GM12878 (cell line): ENCODE measurements at regions not wholly inside any gene's neighbourhood (a gene's known extent, or its start where the extent isn't known, plus 50 kb on each side); places are given as distances from the start of the nearest gene placed in this dataset.

Source experiments
- ATAC-seq: fragments of 200-7000 bp; cut with Tn5 transposase; 3 replicates; pipeline ENCODE4 v1.9.1; 2020; ENCODE audit warnings: mild to moderate bottlenecking, moderate library complexity
- BruUV-seq: library from RNA; stranded (reverse); fragments of 400-500 nt; replicated peaks from 2 replicates; lab custom pipeline; 2021; lab: Mats Ljungman, UMichigan
- CTCF ChIA-PET: fragments of 300-600 bp; sonication (Branson Sonifier 250); formaldehyde crosslinking; extraction: SDS; loops from one replicate; lab custom pipeline; 2021; ENCODE audit warnings: inconsistent platforms; lab: Yijun Ruan, JAX
- POLR2A ChIA-PET: fragments of 350-600 bp; formaldehyde crosslinking; extraction: SDS; loops from one replicate; lab custom pipeline; 2021; ENCODE audit warnings: inconsistent platforms; lab: Charles Lee
- RAD21 ChIA-PET: fragments of 300-600 bp; sonication (Branson Sonifier 250); formaldehyde crosslinking; loops from one replicate; lab custom pipeline; 2023; ENCODE audit warnings: antibody characterized with exemption; ENCODE audit not compliant: unreplicated experiment; lab: Charles Lee
- SMC1A ChIA-PET: fragments of 300-600 bp; sonication (Branson Sonifier 250); formaldehyde crosslinking; loops from one replicate; lab custom pipeline; 2023; ENCODE audit not compliant: unreplicated experiment, uncharacterized antibody; lab: Charles Lee
- DNase-seq: peaks from one replicate; pipeline ENCODE4 v3.0.0-alpha.2; 2011; ENCODE audit warnings: low read depth, low spot score
- FAIRE-seq: peaks from 3 replicates; lab custom pipeline; 2011; peaks lifted over from hg19 to GRCh38; lab: Jason Lieb, UNC
- H2AFZ ChIP-seq: 2 replicates; pipeline ENCODE4 v1.6.0; 2011; ENCODE audit warnings: low read depth, low read length, control low read depth; ENCODE audit not compliant: control insufficient read depth
- H3K27ac ChIP-seq: 2 replicates; pipeline ENCODE4 v1.5.1; 2011; ENCODE audit warnings: control low read depth; ENCODE audit not compliant: control insufficient read depth, insufficient read depth
- H3K27me3 ChIP-seq, 2 experiments: replicated peaks in 1 of 2; 2 replicates each; pipeline versions ENCODE4 v1.6.0 to v1.6.1; 2011; ENCODE audit warnings: low read length in 1 of 2; ENCODE audit not compliant: control insufficient read depth in 2 of 2, insufficient read depth in 2 of 2
- H3K36me3 ChIP-seq, 2 experiments: 2 replicates each; pipeline ENCODE4 v1.5.1; 2011; ENCODE audit warnings: low read length in 1 of 2; ENCODE audit not compliant: control insufficient read depth in 2 of 2, insufficient read depth in 2 of 2
- H3K4me1 ChIP-seq: 2 replicates; pipeline ENCODE4 v1.6.1; 2011; ENCODE audit warnings: mild to moderate bottlenecking, low read length, moderate library complexity, mixed read lengths; ENCODE audit not compliant: control insufficient read depth, insufficient read depth
- H3K4me2 ChIP-seq: 2 replicates; pipeline ENCODE4 v1.6.0; 2011; ENCODE audit warnings: control low read depth; ENCODE audit not compliant: control insufficient read depth, insufficient read depth
- H3K4me3 ChIP-seq: fragments of 200-600 bp; sonication (generic); 2 replicates; pipeline ENCODE4 v1.5.1; 2016
- H3K79me2 ChIP-seq: 2 replicates; pipeline ENCODE4 v1.6.0; 2011; ENCODE audit warnings: low read length; ENCODE audit not compliant: control insufficient read depth, insufficient read depth
- H3K9ac ChIP-seq: 2 replicates; pipeline ENCODE4 v1.8.0; 2011; ENCODE audit warnings: low read length, control low read depth, mixed read lengths; ENCODE audit not compliant: control insufficient read depth, insufficient read depth
- H3K9me3 ChIP-seq: replicated peaks from 3 replicates; pipeline ENCODE4 v1.5.1; 2011; ENCODE audit warnings: mild to moderate bottlenecking, low read length; ENCODE audit not compliant: control insufficient read depth, insufficient read depth
- H4K20me1 ChIP-seq: 2 replicates; pipeline ENCODE4 v1.6.0; 2011; ENCODE audit not compliant: control insufficient read depth, insufficient read depth
- BMI1 ChIP-seq: fragments of 450-650 bp; IDR thresholded peaks from 2 replicates; pipeline ENCODE4 v1.6.1; 2016; ENCODE audit warnings: mild to moderate bottlenecking, moderate library complexity, borderline replicate concordance
- ESRRA ChIP-seq: IDR thresholded peaks from 2 replicates; pipeline ENCODE4 v1.6.1; 2012; ENCODE audit warnings: mild to moderate bottlenecking, low read length, improper control_type of control experiment
- EZH2 ChIP-seq: IDR thresholded peaks from 2 replicates; pipeline ENCODE4 v1.6.1; 2012; ENCODE audit warnings: low read depth, mild to moderate bottlenecking, control low read depth, inconsistent platforms, low read length, borderline replicate concordance; ENCODE audit not compliant: control insufficient read depth
- FOXM1 ChIP-seq: IDR thresholded peaks from 2 replicates; pipeline ENCODE4 v1.6.1; 2012; ENCODE audit warnings: low read depth, mild to moderate bottlenecking, inconsistent platforms, low read length, moderate library complexity
- HDAC6 ChIP-seq: fragments of 200-600 bp; sonication (generic); IDR thresholded peaks from one replicate; pipeline ENCODE4 v1.8.0; 2017; ENCODE audit warnings: antibody characterized with exemption; ENCODE audit not compliant: unreplicated experiment
- KDM1A ChIP-seq: fragments of 200-600 bp; sonication (generic); IDR thresholded peaks from 2 replicates; pipeline ENCODE4 v1.6.1; 2016; ENCODE audit warnings: borderline replicate concordance
- MEF2B ChIP-seq: fragments of 450-650 bp; IDR thresholded peaks from 2 replicates; pipeline ENCODE4 v1.6.1; 2018; ENCODE audit warnings: mild to moderate bottlenecking, moderate library complexity; ENCODE audit not compliant: partially characterized antibody, poor library complexity, severe bottlenecking
- MXI1 ChIP-seq: fragments of 150-350 bp; IDR thresholded peaks from 2 replicates; pipeline ENCODE4 v1.6.1; 2011; ENCODE audit warnings: low read depth, mild to moderate bottlenecking, inconsistent platforms, low read length, improper control_type of control experiment
- NR2C1 ChIP-seq: fragments of 450-650 bp; IDR thresholded peaks from 2 replicates; pipeline ENCODE4 v1.6.1; 2017; ENCODE audit warnings: antibody characterized with exemption, mild to moderate bottlenecking, moderate library complexity
- RBBP5 ChIP-seq: fragments of 200-600 bp; sonication (generic); conservative IDR thresholded peaks from 2 replicates; pipeline ENCODE4 v1.6.1; 2016
- RFX5 ChIP-seq: IDR thresholded peaks from 2 replicates; pipeline ENCODE4 v1.6.1; 2011; ENCODE audit warnings: low read depth, low read length, improper control_type of control experiment
- SREBF1 ChIP-seq: IDR thresholded peaks from 2 replicates; pipeline ENCODE4 v1.6.1; 2012; ENCODE audit warnings: mild to moderate bottlenecking, low read length
- SREBF2 ChIP-seq: IDR thresholded peaks from 2 replicates; pipeline ENCODE4 v1.6.1; 2012; ENCODE audit warnings: mild to moderate bottlenecking, low read length
- TCF3 ChIP-seq: IDR thresholded peaks from 2 replicates; pipeline ENCODE4 v1.6.1; 2012; ENCODE audit warnings: low read depth, mild to moderate bottlenecking, low read length, borderline replicate concordance; ENCODE audit not compliant: insufficient read depth
- ZBTB4 ChIP-seq: fragments of 450-650 bp; formaldehyde crosslinking; IDR thresholded peaks from 2 replicates; pipeline ENCODE4 v1.4.0; 2022; ENCODE audit warnings: mild to moderate bottlenecking, moderate library complexity
- WGBS: methylation state at CpG from one replicate; pipeline ENCODE4 v1.1.6; 2016; ENCODE audit warnings: low lambda C conversion rate; ENCODE audit not compliant: insufficient replicate concordance, insufficient coverage; ENCODE audit errors: missing lambda C conversion rate; 5-methylcytosine and 5-hydroxymethylcytosine counted together
- in situ Hi-C: fragments of 300-500 bp; cut with MboI; formaldehyde crosslinking; loops from 9 replicates; pipeline ENCODE4 v1.14.3; 2018; ENCODE audit warnings: mixed read lengths
- intact Hi-C: fragments of 100-400 bp; cut with micrococcal nuclease; formaldehyde crosslinking; loops from one replicate; pipeline ENCODE4 v1.14.2; 2022; ENCODE audit not compliant: unreplicated experiment
- TF ChIP-seq, protein P1 (sequence below): IDR thresholded peaks from 2 replicates; pipeline ENCODE4 v1.6.1; 2012; ENCODE audit warnings: low read depth, low read length, improper control_type of control experiment
- TF ChIP-seq, protein P2 (sequence below): fragments of 450-650 bp; IDR thresholded peaks from 2 replicates; pipeline ENCODE4 v1.6.1; 2017; ENCODE audit warnings: mild to moderate bottlenecking, moderate library complexity

DNA sequence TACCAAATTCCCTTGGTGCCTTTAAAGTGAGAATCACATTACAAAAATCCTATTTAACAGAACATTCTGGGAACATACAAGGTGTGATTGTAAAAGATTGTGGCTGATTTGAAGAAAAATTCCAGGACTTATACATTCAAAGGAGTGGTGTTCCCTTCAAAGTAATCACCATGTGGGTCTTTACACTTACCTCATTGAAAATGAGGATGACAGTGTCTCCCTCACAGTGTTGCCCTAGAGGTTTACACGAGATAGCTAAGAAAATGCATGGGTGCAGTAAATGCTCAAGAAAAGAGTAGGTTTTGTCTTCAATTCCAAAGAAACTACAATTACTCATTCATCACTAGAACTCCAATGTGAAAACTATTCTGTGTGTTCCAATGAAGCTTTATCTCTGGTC lies 331.5 kb downstream of the SLC4A3 start:
- Histone ChIP-seq H3K4me3 (no peak overlapping the region), H3K27ac (no peak overlapping the region), H3K9ac (no peak overlapping the region), H3K36me3 (no peaks in the 10 kb centered on the region), H3K4me2 (no peak overlapping the region), H4K20me1 (no peaks in the 10 kb centered on the region), H3K9me3 (no peaks in the 10 kb centered on the region), H2AFZ (no peak overlapping the region), H3K79me2 (no peaks in the 10 kb centered on the region), H3K4me1 (no peaks in the 10 kb centered on the region), H3K27me3 (no peaks in the 10 kb centered on the region)
- ATAC-seq (no peak), FAIRE-seq (no peak), DNase-seq (no peak)
- CTCF ChIA-PET, result no interaction called here
- intact Hi-C loops, result no loop called here
- no TSS peak for BruUV-seq
- POLR2A ChIA-PET, result no interaction called here
- RAD21 ChIA-PET, result no interaction called here
- WGBS, result 4% methylated on average over 1 of the region's 1 CpG
- SMC1A ChIA-PET, result no interaction called here
- in situ Hi-C loops, result no loop called here
- TF ChIP-seq NR2C1, result no peak
- no peak for TF ChIP-seq MXI1
- TF ChIP-seq RBBP5, result no peak
- no peak for TF ChIP-seq SREBF1
- no peak for TF ChIP-seq RFX5
- no peak for TF ChIP-seq ESRRA
- no peak for TF ChIP-seq TCF3
- TF ChIP-seq, protein P1, sequence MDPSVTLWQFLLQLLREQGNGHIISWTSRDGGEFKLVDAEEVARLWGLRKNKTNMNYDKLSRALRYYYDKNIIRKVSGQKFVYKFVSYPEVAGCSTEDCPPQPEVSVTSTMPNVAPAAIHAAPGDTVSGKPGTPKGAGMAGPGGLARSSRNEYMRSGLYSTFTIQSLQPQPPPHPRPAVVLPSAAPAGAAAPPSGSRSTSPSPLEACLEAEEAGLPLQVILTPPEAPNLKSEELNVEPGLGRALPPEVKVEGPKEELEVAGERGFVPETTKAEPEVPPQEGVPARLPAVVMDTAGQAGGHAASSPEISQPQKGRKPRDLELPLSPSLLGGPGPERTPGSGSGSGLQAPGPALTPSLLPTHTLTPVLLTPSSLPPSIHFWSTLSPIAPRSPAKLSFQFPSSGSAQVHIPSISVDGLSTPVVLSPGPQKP, result no peak
- TF ChIP-seq, protein P2, sequence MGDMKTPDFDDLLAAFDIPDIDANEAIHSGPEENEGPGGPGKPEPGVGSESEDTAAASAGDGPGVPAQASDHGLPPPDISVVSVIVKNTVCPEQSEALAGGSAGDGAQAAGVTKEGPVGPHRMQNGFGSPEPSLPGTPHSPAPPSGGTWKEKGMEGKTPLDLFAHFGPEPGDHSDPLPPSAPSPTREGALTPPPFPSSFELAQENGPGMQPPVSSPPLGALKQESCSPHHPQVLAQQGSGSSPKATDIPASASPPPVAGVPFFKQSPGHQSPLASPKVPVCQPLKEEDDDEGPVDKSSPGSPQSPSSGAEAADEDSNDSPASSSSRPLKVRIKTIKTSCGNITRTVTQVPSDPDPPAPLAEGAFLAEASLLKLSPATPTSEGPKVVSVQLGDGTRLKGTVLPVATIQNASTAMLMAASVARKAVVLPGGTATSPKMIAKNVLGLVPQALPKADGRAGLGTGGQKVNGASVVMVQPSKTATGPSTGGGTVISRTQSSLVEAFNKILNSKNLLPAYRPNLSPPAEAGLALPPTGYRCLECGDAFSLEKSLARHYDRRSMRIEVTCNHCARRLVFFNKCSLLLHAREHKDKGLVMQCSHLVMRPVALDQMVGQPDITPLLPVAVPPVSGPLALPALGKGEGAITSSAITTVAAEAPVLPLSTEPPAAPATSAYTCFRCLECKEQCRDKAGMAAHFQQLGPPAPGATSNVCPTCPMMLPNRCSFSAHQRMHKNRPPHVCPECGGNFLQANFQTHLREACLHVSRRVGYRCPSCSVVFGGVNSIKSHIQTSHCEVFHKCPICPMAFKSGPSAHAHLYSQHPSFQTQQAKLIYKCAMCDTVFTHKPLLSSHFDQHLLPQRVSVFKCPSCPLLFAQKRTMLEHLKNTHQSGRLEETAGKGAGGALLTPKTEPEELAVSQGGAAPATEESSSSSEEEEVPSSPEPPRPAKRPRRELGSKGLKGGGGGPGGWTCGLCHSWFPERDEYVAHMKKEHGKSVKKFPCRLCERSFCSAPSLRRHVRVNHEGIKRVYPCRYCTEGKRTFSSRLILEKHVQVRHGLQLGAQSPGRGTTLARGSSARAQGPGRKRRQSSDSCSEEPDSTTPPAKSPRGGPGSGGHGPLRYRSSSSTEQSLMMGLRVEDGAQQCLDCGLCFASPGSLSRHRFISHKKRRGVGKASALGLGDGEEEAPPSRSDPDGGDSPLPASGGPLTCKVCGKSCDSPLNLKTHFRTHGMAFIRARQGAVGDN, result no peak
- TF ChIP-seq EZH2, result no peak
- TF ChIP-seq SREBF2, result no peak
- no peak for TF ChIP-seq KDM1A
- TF ChIP-seq ZBTB4 (CRISPR knock-in tag), result no peak
- TF ChIP-seq FOXM1, result no peak
- TF ChIP-seq HDAC6, result no peak
- TF ChIP-seq BMI1, result no peak
- TF ChIP-seq MEF2B, result no peak
